ENCODE measurements at regions not wholly inside any gene's neighbourhood (a gene's known extent, or its start where the extent isn't known, plus 50 kb on each side); places are given as distances from the start of the nearest gene placed in this dataset.

DNA sequence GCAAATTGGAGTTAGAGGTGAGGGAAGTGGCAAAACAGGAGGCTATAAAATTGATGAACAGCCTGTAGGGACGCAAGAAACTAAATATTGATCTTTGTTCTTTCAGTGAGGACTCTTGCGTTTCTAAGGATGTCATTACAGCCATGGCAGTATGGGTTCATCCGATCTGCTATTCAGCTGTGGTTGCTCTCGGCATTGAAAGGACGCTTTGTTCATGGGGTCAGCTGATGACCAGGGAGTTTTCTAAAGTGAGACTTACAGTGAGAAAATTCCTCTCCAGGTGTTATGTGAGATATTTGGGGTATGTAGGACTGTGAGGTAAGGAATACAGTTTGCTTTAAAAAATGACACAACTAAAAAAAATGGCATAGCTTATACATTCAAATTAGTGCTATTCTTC, 52.7 kb upstream of the PELI1 start:
- TF ChIP-seq, protein P1, sequence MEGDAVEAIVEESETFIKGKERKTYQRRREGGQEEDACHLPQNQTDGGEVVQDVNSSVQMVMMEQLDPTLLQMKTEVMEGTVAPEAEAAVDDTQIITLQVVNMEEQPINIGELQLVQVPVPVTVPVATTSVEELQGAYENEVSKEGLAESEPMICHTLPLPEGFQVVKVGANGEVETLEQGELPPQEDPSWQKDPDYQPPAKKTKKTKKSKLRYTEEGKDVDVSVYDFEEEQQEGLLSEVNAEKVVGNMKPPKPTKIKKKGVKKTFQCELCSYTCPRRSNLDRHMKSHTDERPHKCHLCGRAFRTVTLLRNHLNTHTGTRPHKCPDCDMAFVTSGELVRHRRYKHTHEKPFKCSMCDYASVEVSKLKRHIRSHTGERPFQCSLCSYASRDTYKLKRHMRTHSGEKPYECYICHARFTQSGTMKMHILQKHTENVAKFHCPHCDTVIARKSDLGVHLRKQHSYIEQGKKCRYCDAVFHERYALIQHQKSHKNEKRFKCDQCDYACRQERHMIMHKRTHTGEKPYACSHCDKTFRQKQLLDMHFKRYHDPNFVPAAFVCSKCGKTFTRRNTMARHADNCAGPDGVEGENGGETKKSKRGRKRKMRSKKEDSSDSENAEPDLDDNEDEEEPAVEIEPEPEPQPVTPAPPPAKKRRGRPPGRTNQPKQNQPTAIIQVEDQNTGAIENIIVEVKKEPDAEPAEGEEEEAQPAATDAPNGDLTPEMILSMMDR (IDR thresholded peaks at IDR 0.05): no peak
- TF ChIP-seq POLR2A (IDR thresholded peaks at IDR 0.05): no peak
- no peak for TF ChIP-seq POLR2AphosphoS5 (IDR thresholded peaks at IDR 0.05; ENCODE audit: insufficient read depth in 1 of 2, low read depth in 1 of 2)
